Breast epithelium (tissue), 4 donors: ENCODE measurements at regions not wholly inside any gene's neighbourhood (a gene's known extent, or its start where the extent isn't known, plus 50 kb on each side); places are given as distances from the start of the nearest gene placed in this dataset.
A peak's percentile ranks its signal among the peaks of the same experiment; 100 is the strongest.

Experiments used
- DNase-seq, 2 donors: peaks; one replicate each; pipeline ENCODE4 v3.0.0-alpha.2; 2019; ENCODE audit warnings: low spot score in 2 of 2
- H3K27ac ChIP-seq, 2 donors: fragments of 200-600 bp; sonication (generic) in 1 of 2; one replicate each; pipeline ENCODE4 v1.5.1; 2016 to 2019; ENCODE audit warnings: mild to moderate bottlenecking in 1 of 2
- H3K27me3 ChIP-seq, 2 donors: fragments of 200-600 bp; sonication (generic) in 1 of 2; one replicate each; pipeline versions ENCODE4 v1.5.1 to v1.6.0; 2017 to 2019; ENCODE audit warnings: control low read depth in 1 of 2, mild to moderate bottlenecking in 1 of 2
- H3K36me3 ChIP-seq: fragments of 200-600 bp; one replicate; pipeline ENCODE4 v1.5.1; 2019
- H3K4me1 ChIP-seq, 2 donors: fragments of 200-600 bp; sonication (generic); one replicate each; pipeline ENCODE4 v1.5.1; 2016 to 2019; ENCODE audit warnings: control low read depth in 1 of 2
- H3K4me3 ChIP-seq, 3 donors: fragments of 200-600 bp; sonication (generic); 1 replicate in 2 of 3; 2 replicates in 1 of 3; pipeline ENCODE4 v1.5.1; 2016 to 2019; ENCODE audit warnings: mild to moderate bottlenecking in 3 of 3, moderate library complexity in 2 of 3
- H3K9me3 ChIP-seq, 2 donors: fragments of 200-600 bp; sonication (generic) in 1 of 2; one replicate each; pipeline ENCODE4 v1.5.1; 2016 to 2019; ENCODE audit warnings: control low read depth in 1 of 2
- POLR2A ChIP-seq: fragments of 450-650 bp; IDR thresholded peaks from one replicate; pipeline ENCODE4 v1.6.1; 2016; ENCODE audit warnings: antibody characterized with exemption, mild to moderate bottlenecking, moderate library complexity
- POLR2AphosphoS5 ChIP-seq, 3 donors: sonication (generic); formaldehyde crosslinking; IDR thresholded peaks; one replicate each; pipeline ENCODE4 v1.6.1; 2017; ENCODE audit warnings: antibody characterized with exemption in 3 of 3
- intact Hi-C: fragments of 100-400 bp; cut with DNase I; formaldehyde crosslinking; loops from one replicate; pipeline ENCODE4 v1.15.1; 2023; ENCODE audit warnings: low total_unique reads
- TF ChIP-seq, protein P1 (sequence below), 3 donors: fragments of 450-650 bp; IDR thresholded peaks; one replicate each; pipeline ENCODE4 v1.5.1; 2016 to 2017; ENCODE audit warnings: antibody characterized with exemption in 3 of 3, mild to moderate bottlenecking in 3 of 3, moderate library complexity in 3 of 3

DNA sequence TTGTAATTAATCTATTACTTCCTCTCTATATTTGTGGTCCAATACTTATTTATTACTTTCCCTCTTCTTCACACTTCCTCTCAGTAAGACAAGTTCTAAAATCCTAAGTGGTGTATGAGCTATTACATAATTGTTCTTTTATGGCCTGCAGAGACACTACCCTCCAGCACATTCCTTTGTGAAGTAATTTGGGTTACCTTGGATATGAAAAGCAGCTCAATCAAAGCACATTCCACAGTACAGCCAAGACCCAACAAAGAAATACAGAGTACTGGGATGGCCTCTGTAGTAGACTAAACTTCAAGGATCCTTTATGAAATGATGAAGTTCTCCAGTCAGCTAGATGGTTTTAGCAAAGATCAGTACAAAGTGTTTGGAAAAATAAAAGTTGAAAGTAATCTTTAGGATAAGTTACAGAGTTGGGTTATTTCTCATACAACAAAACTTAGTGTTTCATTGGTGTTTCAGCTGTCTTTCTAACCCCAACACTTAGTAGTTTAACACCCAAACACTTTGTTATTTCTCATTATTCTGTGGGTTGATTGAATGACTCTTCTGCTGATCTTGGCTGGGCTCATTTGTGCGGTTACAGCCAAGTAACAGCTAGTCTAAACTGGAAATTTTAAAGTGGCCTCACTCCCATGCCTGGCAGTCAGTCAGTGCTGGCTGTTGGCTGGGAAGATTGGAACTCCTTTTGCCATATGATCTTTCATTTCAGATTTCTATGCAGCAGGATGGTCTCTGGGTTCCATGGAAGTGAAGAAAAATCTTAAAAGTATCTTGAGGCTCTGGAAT, 161.5 kb upstream of the POU3F2 start:
- intact Hi-C loops: loop anchor here (1.0 kb wide), 1 partner anchor 15 kb away; no protein-coding TSS in a partner anchor
- DNase-seq: no peak
- no peaks in the 10 kb centered on the region for H3K4me1 ChIP-seq
- H3K9me3 ChIP-seq: no peaks in the 10 kb centered on the region
- no peak overlapping the region for H3K4me3 ChIP-seq
- no peaks in the 10 kb centered on the region for H3K27me3 ChIP-seq
- no peaks in the 10 kb centered on the region for H3K36me3 ChIP-seq
- peak overlapping the region; percentile 21 to 38 for H3K27ac ChIP-seq
- TF ChIP-seq, protein P1, sequence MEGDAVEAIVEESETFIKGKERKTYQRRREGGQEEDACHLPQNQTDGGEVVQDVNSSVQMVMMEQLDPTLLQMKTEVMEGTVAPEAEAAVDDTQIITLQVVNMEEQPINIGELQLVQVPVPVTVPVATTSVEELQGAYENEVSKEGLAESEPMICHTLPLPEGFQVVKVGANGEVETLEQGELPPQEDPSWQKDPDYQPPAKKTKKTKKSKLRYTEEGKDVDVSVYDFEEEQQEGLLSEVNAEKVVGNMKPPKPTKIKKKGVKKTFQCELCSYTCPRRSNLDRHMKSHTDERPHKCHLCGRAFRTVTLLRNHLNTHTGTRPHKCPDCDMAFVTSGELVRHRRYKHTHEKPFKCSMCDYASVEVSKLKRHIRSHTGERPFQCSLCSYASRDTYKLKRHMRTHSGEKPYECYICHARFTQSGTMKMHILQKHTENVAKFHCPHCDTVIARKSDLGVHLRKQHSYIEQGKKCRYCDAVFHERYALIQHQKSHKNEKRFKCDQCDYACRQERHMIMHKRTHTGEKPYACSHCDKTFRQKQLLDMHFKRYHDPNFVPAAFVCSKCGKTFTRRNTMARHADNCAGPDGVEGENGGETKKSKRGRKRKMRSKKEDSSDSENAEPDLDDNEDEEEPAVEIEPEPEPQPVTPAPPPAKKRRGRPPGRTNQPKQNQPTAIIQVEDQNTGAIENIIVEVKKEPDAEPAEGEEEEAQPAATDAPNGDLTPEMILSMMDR (IDR thresholded peaks at IDR 0.05): no peak
- TF ChIP-seq POLR2AphosphoS5 (IDR thresholded peaks at IDR 0.05) (no peak), POLR2A (no peak)

DNA sequence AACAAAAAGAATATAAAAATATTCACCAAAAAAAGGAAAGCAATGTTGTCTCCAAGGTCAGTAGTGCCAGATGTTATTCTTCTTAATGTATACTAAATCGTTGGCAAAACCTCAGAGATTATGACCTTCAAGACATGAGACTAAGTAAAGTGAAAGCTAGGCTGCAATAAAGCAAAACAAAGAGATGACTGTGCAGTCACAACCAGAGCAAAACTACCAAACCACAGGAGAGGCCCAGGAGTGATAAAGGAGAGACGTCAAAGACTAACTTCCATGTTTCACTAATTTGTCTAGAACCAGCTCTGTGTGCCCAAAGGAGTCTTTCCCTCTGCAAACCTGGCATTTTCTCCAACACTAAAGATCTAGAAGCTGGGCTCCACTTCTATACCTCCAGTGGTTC, 155.9 kb upstream of the POU3F2 start:
- no peaks in the 10 kb centered on the region for H3K27me3 ChIP-seq
- H3K36me3 ChIP-seq: no peaks in the 10 kb centered on the region
- H3K9me3 ChIP-seq: no peaks in the 10 kb centered on the region
- DNase-seq: no peak
- no peaks in the 10 kb centered on the region for H3K4me1 ChIP-seq
- H3K27ac ChIP-seq: no peak overlapping the region
- H3K4me3 ChIP-seq: no peak overlapping the region
- intact Hi-C loops: no loop called here
- TF ChIP-seq POLR2A (no peak), POLR2AphosphoS5 (IDR thresholded peaks at IDR 0.05) (no peak)
- TF ChIP-seq, protein P1 (IDR thresholded peaks at IDR 0.05): no peak

DNA sequence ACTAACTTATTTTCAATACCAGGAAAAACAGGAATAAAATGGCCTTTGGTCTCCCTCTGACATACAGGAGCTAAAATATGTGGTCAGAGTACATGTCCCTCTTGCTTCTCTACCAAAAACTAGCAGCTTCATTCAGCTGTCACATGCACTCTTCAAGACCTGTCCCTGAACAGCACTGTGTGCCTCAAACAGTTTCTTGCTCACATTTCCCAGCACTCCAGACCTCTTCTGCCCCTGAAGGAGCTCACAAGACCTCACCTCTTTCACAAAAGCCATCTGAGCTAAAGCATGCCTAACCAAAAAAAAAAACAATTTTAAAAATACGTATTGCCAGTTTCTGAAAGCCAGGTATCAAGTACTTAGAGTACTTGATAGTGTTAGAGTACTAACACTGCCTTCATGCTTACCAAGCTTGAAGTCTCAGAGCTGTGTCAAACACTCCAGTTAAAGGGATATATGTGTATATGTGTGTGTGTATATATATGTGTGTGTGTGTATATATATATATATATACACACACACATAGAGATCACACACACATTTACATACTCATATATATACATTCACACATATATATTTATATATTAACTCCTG, 148.3 kb upstream of the POU3F2 start:
- Histone ChIP-seq H3K4me3 (no peak overlapping the region), H3K27me3 (no peaks in the 10 kb centered on the region), H3K36me3 (no peaks in the 10 kb centered on the region), H3K27ac (no peak overlapping the region), H3K4me1 (no peaks in the 10 kb centered on the region), H3K9me3 (no peaks in the 10 kb centered on the region)
- intact Hi-C loops: no loop called here
- DNase-seq: no peak
- TF ChIP-seq POLR2A: no peak

DNA sequence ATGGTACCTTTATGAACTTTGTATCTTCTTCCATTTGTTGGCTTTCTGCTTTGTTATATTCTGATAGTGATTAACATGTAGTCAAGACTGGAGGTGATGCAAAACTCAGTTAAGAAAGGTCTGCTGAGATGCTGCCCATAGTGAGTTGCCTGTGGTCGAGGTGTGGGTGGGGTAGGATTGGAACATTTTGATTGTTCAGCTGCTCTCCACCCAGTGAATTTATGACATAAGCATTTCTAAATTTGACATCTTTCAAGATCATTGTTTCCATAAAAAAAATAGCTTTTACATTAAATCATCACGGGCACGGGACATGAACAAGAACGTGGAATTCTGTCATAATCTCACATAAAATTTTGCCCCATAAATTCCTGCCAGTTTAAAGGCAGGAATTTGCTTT, 146.6 kb upstream of the POU3F2 start:
- no peaks in the 10 kb centered on the region for H3K9me3 ChIP-seq
- no peak overlapping the region for H3K27ac ChIP-seq
- H3K4me3 ChIP-seq: no peak overlapping the region
- no peaks in the 10 kb centered on the region for H3K27me3 ChIP-seq
- no peak for DNase-seq
- H3K4me1 ChIP-seq: no peaks in the 10 kb centered on the region
- H3K36me3 ChIP-seq: no peaks in the 10 kb centered on the region
- TF ChIP-seq POLR2AphosphoS5 (IDR thresholded peaks at IDR 0.05): no peak
- TF ChIP-seq, protein P1 (IDR thresholded peaks at IDR 0.05): no peak
- TF ChIP-seq POLR2A: no peak
- intact Hi-C loops: loop anchor here (1.0 kb wide), 1 partner anchor 15 kb away; no protein-coding TSS in a partner anchor

DNA sequence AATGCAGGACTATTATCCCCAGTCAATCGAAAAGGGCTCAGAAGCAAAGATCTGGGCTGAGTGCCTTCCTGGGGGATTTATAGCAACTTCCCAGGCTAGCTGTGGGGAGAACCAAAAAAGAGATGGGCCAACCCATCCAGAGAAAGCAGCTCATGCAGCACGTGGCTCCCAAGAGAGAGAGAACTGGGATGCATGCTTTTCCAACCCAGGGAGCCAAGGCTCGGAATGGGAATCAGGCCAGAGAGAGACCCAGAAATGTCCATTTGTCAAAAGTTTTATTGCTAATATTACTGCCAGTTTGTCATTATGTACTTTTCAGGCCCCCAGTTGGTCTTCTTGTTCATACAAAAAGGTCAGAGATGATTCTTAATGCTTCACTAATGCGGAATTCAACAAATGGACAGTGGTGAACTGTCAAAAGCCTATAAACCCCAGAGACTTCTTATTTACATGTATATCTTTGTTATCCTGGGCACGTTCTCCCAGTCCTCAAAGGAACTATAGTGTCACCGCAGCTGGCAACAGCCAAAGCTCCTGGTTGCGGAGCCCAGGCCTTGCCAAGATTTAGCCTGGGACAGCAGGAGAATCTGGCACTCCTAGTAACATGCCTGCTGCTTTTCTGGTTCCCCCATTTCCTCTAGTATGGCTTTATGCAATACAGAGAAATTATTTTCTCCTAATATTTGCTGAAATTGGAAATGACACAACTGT, 139.1 kb upstream of the POU3F2 start:
- H3K27ac ChIP-seq: no peak overlapping the region
- no peaks in the 10 kb centered on the region for H3K27me3 ChIP-seq
- H3K36me3 ChIP-seq: no peaks in the 10 kb centered on the region
- H3K4me3 ChIP-seq: no peak overlapping the region
- no peak for TF ChIP-seq POLR2A
- no peak for DNase-seq
- H3K9me3 ChIP-seq: no peaks in the 10 kb centered on the region
- H3K4me1 ChIP-seq: no peaks in the 10 kb centered on the region
- intact Hi-C loops: no loop called here

DNA sequence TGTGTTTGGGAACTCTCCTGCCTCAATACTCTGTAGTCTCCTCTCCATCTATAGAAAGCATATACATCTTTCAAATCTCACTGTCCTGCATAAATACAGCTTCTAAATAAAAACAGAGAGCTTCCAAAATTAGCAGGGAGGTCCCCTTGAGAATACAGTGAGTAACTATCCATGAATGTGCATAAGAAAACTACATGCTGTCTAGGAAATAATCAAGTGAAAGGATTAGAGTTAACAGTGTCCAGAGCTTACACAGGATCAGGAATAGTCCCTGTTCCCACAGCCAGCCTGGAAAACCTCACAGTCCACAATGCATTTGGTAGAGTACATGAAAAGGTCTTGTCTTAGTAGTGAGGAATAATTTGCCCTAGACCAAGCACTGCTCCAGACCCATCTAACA, 123.0 kb upstream of the POU3F2 start:
- no peaks in the 10 kb centered on the region for H3K36me3 ChIP-seq
- H3K27me3 ChIP-seq: no peaks in the 10 kb centered on the region
- no peaks in the 10 kb centered on the region for H3K9me3 ChIP-seq
- intact Hi-C loops: no loop called here
- H3K27ac ChIP-seq: no peak overlapping the region
- TF ChIP-seq POLR2AphosphoS5 (IDR thresholded peaks at IDR 0.05) (no peak), POLR2A (no peak)
- TF ChIP-seq, protein P1 (IDR thresholded peaks at IDR 0.05): no peak
- H3K4me1 ChIP-seq: no peaks in the 10 kb centered on the region
- H3K4me3 ChIP-seq: no peak overlapping the region
- DNase-seq: no peak
